Activated CD4-positive, alpha-beta T cell treated with anti-CD3 and anti-CD28 coated beads, Interleukin-2, Interleukin-6, amounts not matched to agents 100 ng/mL and 50 ng/mL, durations not matched to agents 16 hours and 8 hours (primary cell): ENCODE measurements at regions not wholly inside any gene's neighbourhood (a gene's known extent, or its start where the extent isn't known, plus 50 kb on each side); places are given as distances from the start of the nearest gene placed in this dataset.
A peak's percentile ranks its signal among the peaks of the same experiment; 100 is the strongest.

Experiments
- DNase-seq: peaks from one replicate; pipeline ENCODE4 v3.0.0-alpha.2; 2020

DNA sequence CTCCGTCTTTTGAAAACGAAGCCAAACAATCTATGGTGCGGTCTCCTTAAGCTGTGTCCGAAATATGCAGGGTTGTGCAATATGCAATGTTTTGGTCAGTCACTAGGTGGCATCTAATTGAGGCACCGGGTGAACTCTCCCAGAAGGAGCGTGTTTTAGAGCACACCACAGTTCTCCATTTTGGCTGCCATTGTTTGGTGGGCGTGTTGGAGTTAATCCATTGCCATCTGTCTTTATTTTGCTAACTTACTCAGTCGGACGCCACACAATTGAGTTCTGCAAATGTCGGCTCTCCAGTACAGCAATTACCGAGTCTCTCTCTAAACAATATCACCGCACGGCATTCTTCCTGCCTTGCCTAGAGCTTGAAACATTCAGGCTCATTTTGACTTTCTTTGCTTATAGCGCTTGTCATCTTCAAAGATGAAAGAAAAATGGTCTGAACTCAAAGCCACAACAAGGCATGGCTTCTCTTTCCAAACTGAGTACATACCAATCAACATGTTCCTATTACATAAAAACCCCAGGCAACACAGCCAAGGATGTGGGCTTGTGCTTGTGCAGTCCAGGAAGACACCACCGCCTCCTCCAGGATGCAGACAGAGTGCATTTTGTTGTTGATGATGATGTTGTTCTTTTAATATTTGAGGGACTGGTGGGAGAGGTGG, 182.0 kb upstream of the SERP2 start:
- DNase-seq: peak; percentile 64

DNA sequence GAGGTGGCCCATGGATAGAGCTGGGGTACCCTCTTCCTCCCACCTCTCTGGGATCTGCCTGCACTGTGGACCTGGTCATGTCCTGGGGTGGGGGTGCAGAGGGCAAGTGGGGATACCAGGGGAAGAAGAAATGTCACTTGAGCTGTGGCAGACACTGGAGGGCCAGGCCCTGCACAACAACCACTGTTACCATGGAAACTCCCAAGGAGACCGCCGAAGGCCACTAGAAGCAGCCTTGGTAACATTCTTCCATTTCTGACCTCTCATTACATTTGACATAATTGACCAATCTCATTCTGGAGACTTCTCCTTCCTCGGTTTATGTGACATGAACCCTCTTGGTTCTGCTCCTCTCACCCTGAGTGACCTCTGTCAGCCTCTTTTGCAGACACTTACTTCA, 179.9 kb upstream of the SERP2 start:
- no peak for DNase-seq

DNA sequence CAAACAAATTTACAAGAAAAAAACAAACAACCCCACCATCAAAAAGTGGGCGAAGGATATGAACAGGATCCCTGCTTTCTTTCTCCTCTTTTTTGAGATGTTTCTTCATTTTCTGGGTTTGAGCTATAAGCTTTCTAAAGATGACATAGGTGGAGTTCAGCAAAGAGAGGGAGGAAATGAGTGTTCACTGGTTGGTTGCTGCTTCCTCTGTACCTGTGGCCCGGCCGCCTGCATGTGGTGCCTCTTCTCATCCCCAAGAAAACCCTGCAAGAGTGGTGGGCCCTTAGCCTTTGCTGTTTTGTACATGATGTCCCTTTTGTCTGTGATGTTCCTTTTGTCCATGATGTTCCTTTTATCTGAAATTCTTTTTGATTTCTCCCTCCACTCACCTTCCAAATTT, 178.4 kb upstream of the SERP2 start:
- peak; percentile 50 for DNase-seq

DNA sequence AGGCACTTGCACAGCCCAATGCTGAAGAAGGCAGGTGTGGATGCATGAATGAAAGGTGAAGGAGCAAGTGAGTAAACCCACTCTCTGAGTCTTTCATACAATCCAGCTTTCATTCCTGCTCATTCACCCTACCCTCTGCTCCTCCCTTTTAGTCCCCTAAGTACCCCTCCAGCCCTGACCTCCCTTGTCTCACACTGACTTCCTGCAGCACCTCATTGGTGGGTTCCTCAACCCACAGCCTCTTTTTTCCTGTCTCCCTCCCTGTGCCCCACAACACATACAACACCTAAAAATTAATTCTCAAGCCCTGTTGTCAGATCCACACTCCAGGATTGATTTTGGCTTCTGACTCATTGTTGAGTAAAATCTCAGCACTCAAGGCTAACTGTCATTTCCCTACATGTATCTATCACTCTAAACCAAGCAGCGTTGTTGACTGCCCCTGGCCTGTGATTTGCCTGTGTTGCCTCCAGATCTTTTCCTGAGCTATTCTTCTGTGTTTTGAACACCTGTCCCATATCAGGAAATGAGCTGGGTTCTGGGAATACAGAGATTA, 177.3 kb upstream of the SERP2 start:
- DNase-seq: peak; percentile 76

DNA sequence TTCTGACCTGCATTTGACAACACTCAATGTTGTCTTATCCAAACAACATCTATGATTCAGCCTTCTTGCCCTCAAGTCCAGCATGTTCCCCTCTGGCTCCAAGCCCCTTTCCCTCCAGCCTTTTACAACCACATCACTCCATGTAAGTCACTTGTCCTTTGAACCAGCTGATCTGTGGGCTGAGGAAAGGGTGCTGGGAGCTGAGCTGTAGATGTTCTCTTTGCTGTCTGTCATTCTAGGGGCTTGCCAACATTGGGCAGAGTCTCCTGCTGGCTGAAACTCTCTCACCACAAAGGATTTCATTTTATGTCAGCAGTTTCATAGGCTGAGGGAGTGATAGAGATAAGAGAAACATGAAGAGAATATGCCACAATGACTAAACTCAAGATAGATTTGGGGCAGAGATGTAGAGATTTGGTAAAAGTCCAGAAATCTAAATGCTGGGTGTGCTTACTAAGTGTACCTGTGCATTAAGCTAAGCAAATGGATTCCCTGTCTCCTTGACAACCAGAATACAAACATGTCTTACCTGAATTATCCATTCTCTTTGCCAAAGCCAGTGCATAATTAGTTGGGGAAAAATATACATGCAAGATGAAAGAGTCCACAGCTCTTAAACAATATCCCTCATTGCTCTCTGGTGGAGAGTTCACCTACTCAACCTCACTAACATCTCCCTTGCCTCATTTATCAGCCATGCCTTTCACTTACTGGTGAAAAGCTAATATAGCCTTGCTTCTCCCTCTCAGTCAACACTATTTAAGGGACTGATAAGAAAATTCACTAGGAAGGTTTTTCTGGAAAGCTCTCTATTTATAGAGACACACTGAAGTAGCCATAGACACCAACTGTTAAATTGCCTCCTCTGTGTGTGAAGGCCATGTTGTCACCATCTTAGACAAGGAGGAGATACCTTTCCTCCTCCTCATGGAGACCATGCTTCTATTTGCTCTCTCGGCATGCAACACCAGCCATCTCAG, 175.5 kb upstream of the SERP2 start:
- DNase-seq: peak; percentile 90

- no peak for DNase-seq
Measured at GRCh38 chr13:44198826-44199225, 174.8 kb upstream of the SERP2 start.

GRCh38 chr13:44199627-44200207, 173.9 kb upstream of the SERP2 start:
- DNase-seq: no peak

GRCh38 chr13:44206434-44206833, 167.2 kb upstream of the SERP2 start:
- no peak for DNase-seq

DNA sequence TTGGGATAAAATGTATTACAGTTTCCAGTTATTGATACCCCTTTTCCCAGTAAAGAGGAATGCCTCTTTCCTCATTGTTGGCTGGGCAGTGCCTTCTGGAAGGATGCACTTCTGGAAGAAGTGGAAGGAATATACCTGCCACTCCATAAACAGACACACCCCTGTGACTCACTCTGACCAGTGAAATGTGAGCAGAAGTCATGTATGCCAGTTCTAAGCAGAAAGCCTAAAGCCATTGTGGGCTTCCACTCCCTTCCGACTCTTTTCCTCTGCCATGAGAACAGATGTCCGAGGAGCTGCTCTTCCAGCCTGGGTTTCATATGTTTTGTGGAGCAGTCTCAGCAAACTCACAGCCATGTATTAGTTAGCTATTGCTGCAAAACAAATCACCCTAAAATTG, 166.1 kb upstream of the SERP2 start:
- no peak for DNase-seq

DNA sequence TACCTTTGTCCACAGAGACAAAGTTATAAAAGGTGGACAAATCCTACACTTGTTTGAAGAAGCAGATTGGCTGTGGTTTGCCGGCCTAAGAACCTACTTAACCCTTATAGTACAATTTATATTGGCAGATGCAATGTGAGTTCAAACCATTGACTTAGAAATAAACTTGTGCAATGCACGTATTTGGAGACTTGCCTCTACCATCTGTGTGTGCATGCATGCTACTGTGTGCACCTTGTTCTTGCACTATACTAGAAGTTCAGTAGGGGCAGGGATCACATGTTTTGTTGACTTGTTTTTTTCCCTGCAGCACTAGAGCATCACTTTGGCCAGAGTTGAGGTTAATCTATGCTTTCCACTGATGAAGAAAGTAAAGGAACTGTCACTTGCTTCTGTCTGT, 163.1 kb upstream of the SERP2 start:
- DNase-seq: no peak

DNA sequence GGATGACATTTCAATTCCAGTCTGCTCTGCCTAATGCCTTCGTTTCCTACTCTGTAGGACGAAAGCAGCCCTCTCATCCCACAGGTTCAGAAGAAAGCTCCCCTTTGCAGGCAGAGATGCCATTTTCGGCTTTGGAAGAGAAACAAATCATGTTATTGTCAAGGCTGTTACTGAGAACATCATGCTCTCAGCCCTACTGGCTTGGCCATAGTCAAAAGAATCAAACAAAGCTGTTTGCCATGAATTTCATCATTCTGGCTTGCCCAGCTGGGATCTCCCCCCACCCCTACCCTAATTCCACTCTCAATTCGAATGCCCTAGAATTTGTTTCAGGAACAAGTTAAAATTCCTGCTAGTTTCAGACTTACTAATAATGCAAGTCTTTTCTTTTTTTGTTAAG, 162.3 kb upstream of the SERP2 start:
- DNase-seq: no peak

- DNase-seq: no peak
Measured at GRCh38 chr13:44211704-44212346, 161.8 kb upstream of the SERP2 start.

DNA sequence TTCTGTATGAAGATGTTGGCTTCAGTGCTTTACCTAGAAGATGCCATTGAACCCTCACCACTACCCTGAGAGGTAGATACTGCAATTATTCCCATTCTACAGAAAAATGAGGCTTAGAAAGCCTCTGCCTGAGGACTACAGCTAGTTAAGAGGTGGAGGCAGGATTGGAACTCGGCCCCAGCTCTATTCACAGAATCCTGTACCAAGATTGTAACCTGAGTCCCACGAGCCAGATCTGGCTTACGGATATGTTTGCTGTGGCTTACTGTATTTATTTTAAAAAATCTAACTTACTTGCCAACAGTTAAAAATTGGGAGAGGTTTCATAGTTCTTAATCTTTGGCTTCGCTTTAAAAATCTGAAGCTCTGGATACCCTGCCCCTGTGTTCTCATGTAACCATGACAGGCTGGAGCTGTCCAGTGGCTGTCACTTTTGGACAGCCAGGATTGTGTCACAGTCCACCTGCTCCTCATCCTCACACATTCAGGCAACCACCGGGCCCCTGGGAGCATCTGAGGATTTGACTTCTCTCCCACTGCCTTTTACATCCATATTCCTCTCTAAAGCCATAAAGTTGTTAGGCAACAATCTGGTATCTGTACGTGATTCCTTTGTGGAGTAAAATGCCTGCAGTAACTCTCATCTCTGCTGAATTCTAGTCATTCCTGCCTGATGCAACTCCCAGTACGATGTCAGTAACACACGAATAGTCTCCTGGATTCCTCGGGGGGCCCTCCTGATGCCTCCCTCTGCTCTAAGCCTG, 160.8 kb upstream of the SERP2 start:
- DNase-seq: no peak

DNA sequence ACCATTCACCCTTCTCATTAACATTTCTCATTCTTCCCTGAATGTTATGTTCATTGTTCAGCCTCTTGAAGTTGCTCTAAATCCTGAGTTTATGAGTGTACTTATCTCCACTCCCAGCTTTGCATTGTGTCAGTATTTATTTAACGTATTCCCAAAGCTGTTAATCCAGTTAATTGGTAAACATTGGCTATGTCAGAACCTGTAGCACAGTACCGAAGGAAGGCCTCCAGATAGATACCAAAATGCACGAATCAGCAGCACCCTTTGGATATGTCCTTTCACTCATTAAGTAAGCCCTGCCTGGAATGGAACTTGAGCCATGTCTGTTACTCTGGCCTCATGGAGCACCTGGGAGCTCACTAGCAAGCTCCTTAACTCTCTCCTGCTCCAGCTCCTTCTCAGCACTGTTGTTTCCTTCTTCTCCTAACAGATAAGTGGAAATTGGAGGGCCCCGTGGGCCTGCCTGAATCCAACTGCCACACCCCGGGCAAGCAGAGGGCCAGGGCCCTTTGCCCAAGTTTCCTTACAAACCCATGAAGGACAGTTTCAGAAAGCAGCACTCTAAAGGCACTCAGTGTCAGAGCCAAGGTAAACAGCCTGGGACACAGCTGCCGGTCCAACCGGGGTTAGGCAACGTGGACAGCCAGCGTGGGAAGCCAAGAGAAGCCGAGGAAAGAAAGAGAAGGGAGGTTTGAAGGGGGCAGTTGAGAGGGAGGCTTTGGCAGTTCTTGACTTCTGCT, 155.0 kb upstream of the SERP2 start:
- DNase-seq: no peak

DNA sequence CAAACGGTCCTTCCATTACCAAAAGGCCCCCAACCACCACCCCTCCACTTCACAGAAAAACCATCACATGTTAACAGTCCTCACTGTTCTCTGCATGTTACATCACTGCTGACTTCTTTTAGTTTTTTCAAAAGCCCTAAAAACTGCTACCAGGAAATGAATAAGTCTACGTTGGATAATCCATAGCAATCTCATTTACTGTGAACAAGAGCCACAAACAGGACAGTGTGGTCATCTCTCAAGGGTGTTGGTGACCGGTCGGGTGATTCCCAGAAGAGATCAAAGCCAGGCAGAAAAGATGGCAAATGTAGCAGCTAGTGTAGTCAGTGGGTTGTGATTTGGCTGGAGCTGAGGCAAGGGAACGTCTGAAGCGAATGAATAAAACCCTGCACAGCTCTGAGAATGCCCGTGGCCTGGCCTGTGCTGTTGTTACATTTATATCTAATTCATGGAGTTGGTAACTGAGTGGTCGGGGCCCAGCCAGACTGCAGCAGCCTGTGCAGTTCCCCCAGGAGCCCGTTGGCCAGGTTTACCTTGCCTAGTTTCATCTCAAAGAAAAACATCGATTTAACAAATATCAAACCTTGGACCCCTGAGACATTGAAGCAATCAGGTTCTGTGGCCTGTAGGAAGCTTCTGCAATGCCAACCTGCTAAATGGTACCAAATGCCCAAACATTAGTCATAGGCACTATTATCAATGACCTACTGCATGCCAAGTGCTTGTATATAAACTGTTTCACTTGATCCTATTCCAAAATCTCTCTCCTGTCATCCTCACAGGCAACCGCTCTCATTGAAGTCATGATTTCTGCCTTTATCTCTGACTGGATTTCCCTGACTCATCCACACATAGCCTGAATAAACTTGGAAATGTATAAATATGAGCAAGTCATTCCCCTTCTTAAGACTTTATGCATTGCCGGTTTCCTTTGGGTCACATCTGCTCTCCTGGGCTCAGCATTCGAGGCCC, 153.8 kb upstream of the SERP2 start:
- DNase-seq: no peak

GRCh38 chr13:44220948-44221347, 152.7 kb upstream of the SERP2 start:
- DNase-seq: no peak

DNA sequence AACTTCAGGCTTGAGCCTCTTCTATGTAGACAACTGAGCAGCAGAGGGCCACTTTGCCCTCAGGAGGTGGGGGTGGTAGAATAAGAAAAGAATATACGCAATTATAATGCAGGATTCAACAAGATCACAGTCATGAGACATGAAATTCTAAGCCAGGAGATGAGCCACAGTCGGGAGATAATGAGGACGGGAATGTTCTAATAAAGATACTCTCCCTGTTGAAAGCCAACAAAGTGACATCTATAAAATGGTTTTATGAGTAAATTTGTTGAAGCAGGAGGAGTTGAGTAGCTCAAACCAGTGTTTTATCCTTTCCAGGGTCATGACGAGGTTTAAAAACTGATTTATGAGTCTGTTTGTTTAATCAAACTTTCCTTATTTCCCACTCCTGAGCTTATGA, 152.0 kb upstream of the SERP2 start:
- no peak for DNase-seq

DNA sequence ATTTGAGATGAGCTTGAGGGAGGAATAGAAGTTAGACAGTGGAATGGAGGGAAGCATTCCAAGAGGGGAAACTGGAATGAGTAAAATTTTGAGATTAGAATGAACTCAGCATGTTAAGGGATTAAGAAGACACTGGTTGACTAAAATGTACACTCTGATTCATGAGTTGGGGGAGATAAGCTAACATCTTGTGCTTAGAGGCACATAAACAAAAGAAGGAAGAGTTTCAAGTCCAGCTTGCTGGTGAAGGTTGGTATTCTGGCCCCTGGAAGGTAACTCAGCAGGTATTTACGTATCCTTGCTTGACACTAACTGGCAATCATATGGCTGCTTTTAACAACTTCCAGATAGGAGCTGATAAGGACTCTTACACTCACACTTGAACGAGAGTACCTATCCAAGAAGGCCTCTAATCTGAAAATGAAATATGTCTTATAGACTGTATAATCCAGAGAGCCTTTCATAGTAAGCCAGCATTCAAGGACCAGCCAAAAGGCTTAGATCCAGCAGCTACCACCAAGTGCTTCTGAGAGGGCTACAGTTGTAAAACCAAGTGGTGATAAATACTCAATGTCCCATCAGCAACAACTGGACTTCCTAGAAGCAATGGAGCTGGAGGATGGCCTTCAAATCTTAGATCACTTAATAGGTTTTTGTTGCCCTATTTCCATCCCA, 149.7 kb upstream of the SERP2 start:
- no peak for DNase-seq

DNA sequence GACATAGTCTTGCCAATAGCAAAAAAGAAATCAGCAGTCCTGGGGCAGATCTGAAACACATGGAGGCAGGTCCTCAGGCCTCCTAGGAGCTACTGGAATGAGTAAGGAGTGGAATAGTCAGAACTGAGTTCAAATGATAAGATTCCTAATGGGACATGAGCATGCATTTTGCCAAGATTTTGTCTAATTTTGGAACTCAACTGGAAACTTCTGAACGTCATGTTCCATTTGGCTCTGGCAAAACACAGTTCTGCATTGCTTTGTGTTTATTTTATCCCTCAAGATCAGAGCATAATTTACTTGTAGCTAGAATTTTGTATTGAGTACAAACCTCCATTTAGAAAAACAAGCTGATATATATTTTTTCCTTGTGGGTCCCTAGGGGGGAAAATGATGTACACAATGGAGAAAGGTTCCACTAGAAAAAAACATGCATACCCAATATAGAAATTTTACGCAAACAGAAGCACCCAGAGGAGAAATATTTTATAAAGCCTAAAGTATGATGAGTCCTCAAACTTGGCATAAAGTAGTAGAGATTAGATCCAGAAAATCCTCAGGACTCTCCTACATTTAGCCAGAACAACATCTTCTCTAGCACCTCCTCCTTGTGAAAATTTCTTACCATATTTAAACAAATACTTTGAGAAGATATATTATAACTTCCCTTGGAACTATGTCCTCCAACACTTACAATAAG, 149.0 kb upstream of the SERP2 start:
- DNase-seq: no peak
